Nucleus accumbens (tissue), 56 donors: ENCODE measurements at regions not wholly inside any gene's neighbourhood (a gene's known extent, or its start where the extent isn't known, plus 50 kb on each side); places are given as distances from the start of the nearest gene placed in this dataset.

Experiments
- DNase-seq, 56 donors: peaks; one replicate each; lab custom pipeline; 2025; lab: John Stamatoyannopoulos, UW

DNA sequence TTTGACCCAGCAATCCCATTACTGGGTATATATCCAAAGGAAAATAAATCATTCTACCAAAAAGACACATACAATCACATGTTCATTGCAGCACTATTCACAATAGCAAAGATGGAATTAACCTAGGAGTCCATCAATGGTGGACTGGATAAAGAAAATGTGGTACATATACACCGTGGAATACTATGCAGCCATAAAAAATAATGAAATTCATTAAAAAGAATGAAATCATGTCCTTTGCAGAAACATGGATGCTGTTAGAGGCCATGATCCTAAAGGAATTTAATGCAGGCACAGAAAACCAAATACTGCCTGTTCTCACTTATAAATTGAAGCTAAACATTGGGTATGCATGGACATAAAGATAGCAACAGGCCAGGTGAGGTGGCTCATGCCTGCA lies 61.9 kb upstream of the BMP6 start:
- no peak for DNase-seq

DNA sequence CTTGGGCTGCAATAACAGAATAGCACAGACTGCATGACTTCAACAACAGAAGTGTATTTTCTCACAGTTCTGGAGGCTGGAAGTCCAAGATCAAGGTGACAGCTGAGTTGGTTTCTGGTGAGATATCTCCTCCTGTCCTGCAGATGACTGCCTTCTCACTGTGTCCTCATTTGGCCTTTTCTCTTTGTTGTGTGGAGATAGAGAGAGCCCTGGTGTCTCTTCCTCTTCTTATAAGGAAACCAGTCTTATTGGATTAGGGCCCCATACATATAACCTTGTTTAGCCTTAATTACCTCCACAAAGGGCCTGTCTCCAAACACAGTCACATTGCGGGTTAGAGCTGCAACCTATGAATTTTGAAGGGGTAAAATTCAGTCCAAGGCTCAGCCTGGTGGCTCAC lies 57.0 kb upstream of the BMP6 start:
- DNase-seq, result no peak

DNA sequence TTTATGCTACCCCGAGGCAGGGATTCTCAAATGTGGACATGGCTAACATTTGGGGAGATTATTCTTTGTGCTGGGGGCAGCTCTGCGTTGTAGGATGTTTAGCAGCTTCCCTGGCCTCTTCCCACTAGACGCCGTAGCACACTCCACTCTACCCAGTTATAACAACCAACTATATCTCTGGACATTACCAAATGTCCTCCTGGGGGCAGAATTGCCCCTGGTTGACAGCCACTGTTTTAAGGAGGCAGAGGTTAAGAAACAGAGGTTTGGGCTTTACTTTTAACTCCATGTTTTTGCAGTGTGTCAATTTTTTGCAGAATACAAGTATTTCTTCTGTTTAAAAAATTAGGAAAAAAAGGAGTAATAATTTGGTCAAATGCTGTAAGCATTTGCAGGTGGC lies 56.2 kb upstream of the BMP6 start:
- no peak for DNase-seq

DNA sequence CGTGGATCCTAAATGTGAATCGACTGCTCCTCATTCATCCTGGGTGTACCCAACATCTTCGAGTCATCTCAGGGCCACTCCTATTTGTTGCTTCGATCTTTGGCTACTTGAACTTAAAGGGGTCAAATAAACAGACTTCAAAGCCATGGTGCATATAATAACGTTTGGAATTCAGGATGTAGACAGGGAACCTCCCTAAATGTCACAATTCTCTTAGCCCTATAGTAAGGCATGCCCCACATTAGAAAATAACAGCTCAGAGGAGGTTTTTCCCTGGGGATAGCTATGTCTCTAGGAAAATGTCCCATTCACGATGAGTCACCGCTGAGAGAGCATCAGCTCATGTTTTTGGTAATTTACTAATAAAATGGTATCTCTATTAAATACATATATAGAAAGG lies 54.8 kb upstream of the BMP6 start:
- DNase-seq, result no peak

DNA sequence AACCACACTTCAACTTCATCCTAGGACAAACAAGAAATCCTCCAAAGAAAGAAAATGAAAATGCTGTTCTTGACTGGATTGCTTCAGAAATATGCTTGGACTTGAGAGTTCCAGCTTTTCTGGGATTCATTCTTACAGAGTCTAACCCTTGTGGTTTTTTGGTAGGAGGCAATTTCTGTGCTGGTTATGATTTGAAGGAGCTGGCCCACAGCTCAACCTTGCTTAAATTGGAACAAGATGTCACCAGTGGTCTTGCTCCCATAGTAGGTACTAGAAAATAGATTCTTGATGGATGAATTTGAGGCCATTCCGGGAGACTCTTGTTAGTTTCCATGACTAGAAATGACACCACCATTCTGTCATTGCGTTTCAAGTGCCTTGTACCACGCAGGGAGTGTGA lies 54.3 kb upstream of the BMP6 start:
- peak in 4 of 56 donors; percentile 5 to 20 (median 8) for DNase-seq

DNA sequence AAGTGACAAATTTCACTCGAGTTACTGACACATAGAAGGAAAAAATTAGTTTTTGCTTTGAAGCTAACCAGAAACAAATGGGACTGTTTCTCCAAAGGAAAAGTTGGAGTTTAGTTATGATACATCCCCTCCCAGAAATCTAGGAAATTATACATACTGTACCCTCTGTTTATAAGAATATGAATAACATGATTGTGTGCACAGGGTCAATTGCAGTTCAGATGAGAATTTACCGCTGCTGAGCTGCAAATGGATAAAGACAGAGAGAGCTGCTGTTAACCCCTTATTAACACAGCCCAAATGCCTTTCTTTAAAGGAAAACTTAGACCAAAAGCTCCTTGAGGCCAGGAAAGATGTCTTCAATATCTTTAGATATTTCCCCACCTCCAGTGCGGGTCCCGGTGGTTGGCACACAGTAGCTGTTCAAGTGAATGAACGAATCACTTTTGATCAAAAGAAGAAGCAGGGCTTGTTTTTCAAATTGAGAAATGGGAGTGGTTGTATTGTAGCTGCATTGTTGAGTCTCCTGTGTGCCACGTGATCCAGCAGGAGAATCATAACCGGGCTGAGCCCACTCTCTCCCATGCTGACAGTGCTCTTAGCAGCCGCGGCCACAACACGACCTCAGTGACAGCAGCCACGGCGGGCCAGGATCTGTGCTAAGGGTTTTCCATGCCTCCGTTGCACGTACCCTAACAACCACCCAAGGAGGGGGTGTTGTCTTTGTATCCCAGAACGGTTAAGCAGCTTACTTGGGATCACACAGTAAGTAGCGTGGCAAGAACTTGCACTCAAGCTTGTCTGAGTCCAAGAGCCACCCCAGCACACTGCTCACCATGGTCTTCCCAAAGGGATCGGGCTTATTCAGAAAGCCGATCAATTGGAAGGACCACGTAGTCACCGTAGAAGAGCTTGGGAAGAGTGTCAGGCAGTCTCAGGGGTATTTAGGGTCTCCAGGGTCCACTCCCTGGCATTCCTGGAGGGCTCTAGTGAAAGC lies 53.5 kb upstream of the BMP6 start:
- DNase-seq, result peak in 2 of 56 donors; percentile 7 to 11

DNA sequence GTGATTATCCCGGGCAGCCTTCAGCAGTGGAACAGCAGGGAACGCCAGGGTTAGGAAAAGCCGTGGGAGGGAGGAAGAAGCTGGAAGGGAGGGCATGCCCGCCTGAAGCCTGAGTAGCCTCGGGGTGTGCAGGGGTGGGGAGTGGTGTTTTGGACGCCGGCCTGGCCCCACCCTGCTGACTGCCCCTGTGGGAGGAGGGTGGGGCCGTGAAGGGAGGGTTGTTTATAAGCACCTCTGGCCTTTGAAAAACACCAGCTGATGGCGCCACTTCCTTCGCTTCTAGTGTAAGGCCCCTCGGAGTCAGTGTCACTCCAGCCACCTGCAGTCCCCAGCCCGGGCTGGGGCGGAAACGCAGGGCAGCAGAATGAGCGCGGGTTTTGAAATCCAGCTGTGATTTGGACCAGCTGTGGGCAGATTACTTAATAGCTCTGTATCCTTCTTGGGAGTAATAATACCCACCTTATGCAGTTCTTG lies 52.8 kb upstream of the BMP6 start:
- DNase-seq, result no peak

DNA sequence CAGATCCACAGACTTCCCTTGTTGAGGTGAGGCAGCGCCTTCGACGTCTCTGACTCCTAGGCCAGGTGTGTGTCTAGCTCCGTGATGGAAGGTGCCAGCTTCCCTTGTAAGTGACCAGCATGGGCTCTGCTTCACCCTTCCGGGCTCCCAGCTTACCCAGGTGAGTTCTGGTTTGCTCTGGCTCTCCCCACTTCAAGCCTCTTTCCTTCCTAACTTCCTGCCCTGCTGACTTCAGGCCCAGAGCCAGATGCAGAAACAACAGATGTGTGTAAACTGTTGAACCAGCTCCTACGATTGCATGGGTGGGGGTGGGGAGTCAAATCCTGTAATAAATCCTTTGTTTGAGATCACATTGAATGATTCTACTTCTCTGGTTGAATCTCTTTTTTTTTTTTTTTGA lies 51.6 kb upstream of the BMP6 start:
- no peak for DNase-seq

DNA sequence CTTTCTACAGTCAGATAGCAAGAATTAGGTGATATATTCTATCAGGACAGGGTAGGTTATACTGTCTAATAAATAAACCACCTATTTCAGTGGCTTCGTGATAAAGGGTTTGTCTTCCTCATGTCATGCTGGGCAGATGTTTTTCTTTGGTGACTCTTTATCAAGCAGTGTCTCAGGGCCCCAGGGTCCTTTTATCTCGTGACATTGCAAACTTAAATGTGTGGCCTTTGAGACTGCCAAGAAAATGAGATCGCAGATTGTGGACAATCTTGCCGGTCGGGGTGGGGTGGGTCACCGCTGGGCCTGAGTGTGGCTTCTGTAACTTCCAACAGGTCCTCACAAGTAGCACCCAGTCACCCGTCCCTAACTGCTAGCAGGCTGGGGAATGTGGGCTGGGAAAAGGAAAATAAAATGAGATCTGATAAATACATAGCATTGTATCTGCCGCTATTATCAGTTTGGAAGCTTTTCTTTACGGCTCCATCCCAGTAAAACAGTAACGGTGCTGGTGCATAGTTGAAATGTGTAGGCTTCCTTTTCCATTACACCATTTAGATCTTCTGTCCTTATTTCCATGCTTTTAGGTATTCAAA lies 50.5 kb upstream of the BMP6 start:
- DNase-seq, result no peak
